H9 (cell line): ENCODE measurements at regions not wholly inside any gene's neighbourhood (a gene's known extent, or its start where the extent isn't known, plus 50 kb on each side); places are given as distances from the start of the nearest gene placed in this dataset.

ENCODE experiments used
- DNase-seq: peaks from one replicate; pipeline ENCODE4 v3.0.0-alpha.2; 2017
- H2AFZ ChIP-seq: one replicate; pipeline ENCODE4 v1.6.1; 2013; ENCODE audit warnings: mild to moderate bottlenecking, low read length, control low read depth, moderate library complexity
- H2AK5ac ChIP-seq: 2 replicates; pipeline ENCODE4 v1.6.1; 2013; ENCODE audit warnings: low read length, control low read depth, mixed read lengths; ENCODE audit not compliant: insufficient read length
- H2BK120ac ChIP-seq: one replicate; pipeline ENCODE4 v1.6.1; 2013; ENCODE audit warnings: low read depth, mild to moderate bottlenecking, low read length, control low read depth, inconsistent platforms; ENCODE audit not compliant: poor library complexity, severe bottlenecking
- H2BK12ac ChIP-seq: 2 replicates; pipeline ENCODE4 v1.6.1; 2013; ENCODE audit warnings: low read length, control low read depth, mixed read lengths, low read depth; ENCODE audit not compliant: insufficient read length
- H2BK15ac ChIP-seq: 2 replicates; pipeline ENCODE4 v1.6.1; 2013; ENCODE audit warnings: low read depth, low read length, control low read depth
- H2BK20ac ChIP-seq: one replicate; pipeline ENCODE4 v1.6.1; 2013; ENCODE audit warnings: low read depth, mild to moderate bottlenecking, low read length, control low read depth, inconsistent platforms; ENCODE audit not compliant: poor library complexity, severe bottlenecking
- H2BK5ac ChIP-seq: 2 replicates; pipeline ENCODE4 v1.6.1; 2013; ENCODE audit warnings: low read length, control low read depth, mixed read lengths; ENCODE audit not compliant: insufficient read length
- H3K14ac ChIP-seq: 2 replicates; pipeline ENCODE4 v1.6.1; 2013; ENCODE audit warnings: low read length, control low read depth; ENCODE audit not compliant: insufficient read depth
- H3K18ac ChIP-seq: 2 replicates; pipeline ENCODE4 v1.6.1; 2013; ENCODE audit warnings: low read depth, mild to moderate bottlenecking, mixed read lengths, low read length, control low read depth; ENCODE audit not compliant: insufficient read length
- H3K23ac ChIP-seq: 2 replicates; pipeline ENCODE4 v1.6.1; 2013; ENCODE audit warnings: low read length, control low read depth, mixed read lengths, low read depth; ENCODE audit not compliant: insufficient read length
- H3K23me2 ChIP-seq: 2 replicates; pipeline ENCODE4 v1.6.1; 2013; ENCODE audit warnings: low read depth, mild to moderate bottlenecking, mixed read lengths, low read length, control low read depth; ENCODE audit not compliant: insufficient read length, poor library complexity, severe bottlenecking
- H3K27ac ChIP-seq: 2 replicates; pipeline ENCODE4 v1.5.1; 2013; ENCODE audit warnings: low read length, control low read depth, mixed read lengths, low read depth; ENCODE audit not compliant: insufficient read length
- H3K27me3 ChIP-seq: 2 replicates; pipeline ENCODE4 v1.6.1; 2013; ENCODE audit warnings: low read length, control low read depth, inconsistent platforms; ENCODE audit not compliant: insufficient read depth
- H3K4ac ChIP-seq: 2 replicates; pipeline ENCODE4 v1.6.1; 2013; ENCODE audit warnings: low read depth, mild to moderate bottlenecking, control low read depth, inconsistent platforms, low read length, moderate library complexity
- H3K4me1 ChIP-seq: 2 replicates; pipeline ENCODE4 v1.6.1; 2013; ENCODE audit warnings: low read length, control low read depth, inconsistent platforms; ENCODE audit not compliant: insufficient read depth
- H3K4me2 ChIP-seq: 2 replicates; pipeline ENCODE4 v1.6.1; 2013; ENCODE audit warnings: low read length, control low read depth, mixed read lengths; ENCODE audit not compliant: insufficient read length, insufficient read depth
- H3K56ac ChIP-seq: 2 replicates; pipeline ENCODE4 v1.6.1; 2013; ENCODE audit warnings: low read depth, mild to moderate bottlenecking, mixed read lengths, low read length, control low read depth; ENCODE audit not compliant: insufficient read length
- H3K79me1 ChIP-seq: 2 replicates; pipeline ENCODE4 v1.6.1; 2013; ENCODE audit warnings: low read depth, mild to moderate bottlenecking, moderate library complexity, low read length, control low read depth, inconsistent platforms; ENCODE audit not compliant: insufficient read depth, poor library complexity, severe bottlenecking
- H3K79me2 ChIP-seq: 2 replicates; pipeline ENCODE4 v1.6.1; 2013; ENCODE audit warnings: low read length, control low read depth, inconsistent platforms; ENCODE audit not compliant: insufficient read depth
- H3K9ac ChIP-seq: 2 replicates; pipeline ENCODE4 v1.6.1; 2013; ENCODE audit warnings: low read length, control low read depth, mixed read lengths; ENCODE audit not compliant: insufficient read length; ENCODE audit errors: extremely low read depth
- H3K9me3 ChIP-seq: one replicate; pipeline ENCODE4 v1.6.1; 2013; ENCODE audit warnings: low read depth, low read length, inconsistent platforms; ENCODE audit not compliant: control insufficient read depth
- H3T11ph ChIP-seq: one replicate; pipeline ENCODE4 v1.6.1; 2013; ENCODE audit warnings: mild to moderate bottlenecking, low read length, control low read depth, inconsistent platforms
- H4K20me1 ChIP-seq: one replicate; pipeline ENCODE4 v1.6.1; 2013; ENCODE audit not compliant: control insufficient read depth, insufficient read length, insufficient read depth
- H4K5ac ChIP-seq: 2 replicates; pipeline ENCODE4 v1.6.1; 2013; ENCODE audit warnings: low read depth, mild to moderate bottlenecking, mixed read lengths, low read length, control low read depth; ENCODE audit not compliant: insufficient read length
- H4K8ac ChIP-seq: replicated peaks from 2 replicates; pipeline ENCODE4 v1.6.1; 2013; ENCODE audit warnings: low read length, control low read depth, mixed read lengths, low read depth; ENCODE audit not compliant: insufficient read length
- H4K91ac ChIP-seq: 2 replicates; pipeline ENCODE4 v1.6.1; 2013; ENCODE audit warnings: low read depth, mild to moderate bottlenecking, moderate library complexity, mixed read lengths, low read length, control low read depth; ENCODE audit not compliant: insufficient read length
- H3K27ac Mint-ChIP-seq, 3 experiments: 2 replicates in 2 of 3; 3 replicates in 1 of 3; pipeline ENCODE4 v1.8.0; 2020 to 2021; ENCODE audit warnings: mixed read lengths in 3 of 3, mild to moderate bottlenecking in 1 of 3, moderate library complexity in 1 of 3
- H3K27me3 Mint-ChIP-seq: 2 replicates; pipeline ENCODE4 v1.8.0; 2021; ENCODE audit warnings: low read depth, mild to moderate bottlenecking, moderate library complexity, mixed read lengths
- H3K36me3 Mint-ChIP-seq, 3 experiments: 2 replicates in 2 of 3; 3 replicates in 1 of 3; pipeline ENCODE4 v1.8.0; 2020 to 2021; ENCODE audit warnings: low read depth in 3 of 3, mixed read lengths in 3 of 3; ENCODE audit not compliant: insufficient read depth in 1 of 3
- H3K4me1 Mint-ChIP-seq, 2 experiments: 2 replicates each; pipeline ENCODE4 v1.8.0; 2020; ENCODE audit warnings: mixed read lengths in 2 of 2
- H3K4me3 Mint-ChIP-seq, 2 experiments: 2 replicates in 1 of 2; 3 replicates in 1 of 2; pipeline ENCODE4 v1.8.0; 2020 to 2021; ENCODE audit warnings: mild to moderate bottlenecking in 2 of 2, mixed read lengths in 2 of 2, moderate library complexity in 1 of 2
- H3K9me3 Mint-ChIP-seq, 2 experiments: 2 replicates in 1 of 2; 3 replicates in 1 of 2; pipeline ENCODE4 v1.8.0; 2020; ENCODE audit warnings: mild to moderate bottlenecking in 2 of 2, mixed read lengths in 2 of 2, moderate library complexity in 1 of 2
- WGBS: extraction: QIAGEN DNeasy Blood & Tissue Kit; methylation state at CpG from one replicate; pipeline ENCODE4 v1.1.7; 2013; ENCODE audit warnings: missing lambda C conversion rate, low lambda C conversion rate, mixed read lengths; ENCODE audit not compliant: insufficient read length; ENCODE audit errors: extremely low coverage; 5-methylcytosine and 5-hydroxymethylcytosine counted together
- TF ChIP-seq, protein P1 (sequence below): fragments of 200-600 bp; sonication (generic); conservative IDR thresholded peaks from 3 replicates; pipeline ENCODE4 v1.8.0; 2021; ENCODE audit warnings: antibody characterized with exemption, mild to moderate bottlenecking

GRCh38 chr4:177109769-177110168, 199.9 kb upstream of the NEIL3 start:
- H2BK12ac ChIP-seq: no peak overlapping the region
- H4K8ac ChIP-seq: no peak overlapping the region
- Mint-ChIP-seq H3K27ac (no peak overlapping the region), H3K27me3 (no peaks in the 10 kb centered on the region), H3K4me3 (no peak overlapping the region), H3K9me3 (peaks cover 4 to 8% of the 10 kb centered on the region in 2 experiments; a peak in 3 of 5 replicates), H3K4me1 (no peaks in the 10 kb centered on the region), H3K36me3 (peaks cover 0 to 7% (median 3%) of the 10 kb centered on the region in 3 experiments; a peak in 2 of 7 replicates)
- no peak overlapping the region for H4K5ac ChIP-seq
- H3K79me1 ChIP-seq: no peaks in the 10 kb centered on the region
- no peak overlapping the region for H3K9ac ChIP-seq
- no peak overlapping the region for H2AK5ac ChIP-seq
- no peaks in the 10 kb centered on the region for H3K9me3 ChIP-seq
- H2AFZ ChIP-seq: no peak overlapping the region
- H3K4me2 ChIP-seq: no peak overlapping the region
- no peak overlapping the region for H4K91ac ChIP-seq
- H3K56ac ChIP-seq: no peak overlapping the region
- H3K18ac ChIP-seq: no peak overlapping the region
- H3K4ac ChIP-seq: no peak overlapping the region
- H3K4me1 ChIP-seq: no peaks in the 10 kb centered on the region
- no peaks in the 10 kb centered on the region for H3K23me2 ChIP-seq
- H4K20me1 ChIP-seq: no peaks in the 10 kb centered on the region
- H2BK15ac ChIP-seq: no peak overlapping the region
- no peak overlapping the region for H2BK120ac ChIP-seq
- H3T11ph ChIP-seq: no peak overlapping the region
- H2BK5ac ChIP-seq: no peak overlapping the region
- H2BK20ac ChIP-seq: no peak overlapping the region
- no peak overlapping the region for H3K27ac ChIP-seq
- no CpG with 5 or more reads among the region's 1 CpG for WGBS
- no peaks in the 10 kb centered on the region for H3K79me2 ChIP-seq
- no peak for DNase-seq
- no peak overlapping the region for H3K14ac ChIP-seq
- TF ChIP-seq, protein P1, sequence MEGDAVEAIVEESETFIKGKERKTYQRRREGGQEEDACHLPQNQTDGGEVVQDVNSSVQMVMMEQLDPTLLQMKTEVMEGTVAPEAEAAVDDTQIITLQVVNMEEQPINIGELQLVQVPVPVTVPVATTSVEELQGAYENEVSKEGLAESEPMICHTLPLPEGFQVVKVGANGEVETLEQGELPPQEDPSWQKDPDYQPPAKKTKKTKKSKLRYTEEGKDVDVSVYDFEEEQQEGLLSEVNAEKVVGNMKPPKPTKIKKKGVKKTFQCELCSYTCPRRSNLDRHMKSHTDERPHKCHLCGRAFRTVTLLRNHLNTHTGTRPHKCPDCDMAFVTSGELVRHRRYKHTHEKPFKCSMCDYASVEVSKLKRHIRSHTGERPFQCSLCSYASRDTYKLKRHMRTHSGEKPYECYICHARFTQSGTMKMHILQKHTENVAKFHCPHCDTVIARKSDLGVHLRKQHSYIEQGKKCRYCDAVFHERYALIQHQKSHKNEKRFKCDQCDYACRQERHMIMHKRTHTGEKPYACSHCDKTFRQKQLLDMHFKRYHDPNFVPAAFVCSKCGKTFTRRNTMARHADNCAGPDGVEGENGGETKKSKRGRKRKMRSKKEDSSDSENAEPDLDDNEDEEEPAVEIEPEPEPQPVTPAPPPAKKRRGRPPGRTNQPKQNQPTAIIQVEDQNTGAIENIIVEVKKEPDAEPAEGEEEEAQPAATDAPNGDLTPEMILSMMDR: no peak
- no peaks in the 10 kb centered on the region for H3K27me3 ChIP-seq
- no peak overlapping the region for H3K23ac ChIP-seq
